ENCODE measurements at regions not wholly inside any gene's neighbourhood (a gene's known extent, or its start where the extent isn't known, plus 50 kb on each side); places are given as distances from the start of the nearest gene placed in this dataset.

DNA sequence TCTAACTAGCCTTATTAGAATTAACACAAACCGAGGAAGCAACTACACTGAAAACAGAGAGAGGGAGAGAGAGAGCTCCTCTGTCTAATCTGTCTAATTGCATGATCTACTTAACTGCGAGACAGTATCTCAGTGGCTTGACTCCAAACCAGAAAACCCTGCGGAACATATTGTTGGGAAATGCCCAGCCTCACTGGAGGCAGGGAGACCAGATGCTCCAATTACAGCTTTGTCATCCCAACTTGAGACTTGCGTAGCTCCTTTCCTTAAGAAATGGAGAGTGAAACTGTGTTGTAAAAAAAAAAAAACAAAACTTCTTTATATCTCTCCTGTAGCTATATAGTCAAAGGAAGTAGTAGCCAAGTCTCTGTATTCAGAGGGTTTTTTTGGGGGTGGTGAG lies 52.0 kb upstream of the ZNRF2 start:
- no peaks in the 10 kb centered on the region; the same call in 1 of the 2 replicates for H3K9me1 ChIP-seq (ENCODE audit: insufficient read depth, low read length)
- no TSS peak for BruUV-seq (replicated peaks)
- no peak overlapping the region for H4K5ac ChIP-seq (ENCODE audit: low read depth, low read length)
- no peak overlapping the region for H2BK15ac ChIP-seq (ENCODE audit: low read depth, low read length)
- no peak overlapping the region for H3K14ac ChIP-seq (replicated peaks; ENCODE audit: low read depth, low read length)
- H2AK5ac ChIP-seq (ENCODE audit: low read depth, low read length), result no peak overlapping the region
- CTCF ChIA-PET, result interaction anchor here (0.6 kb wide), 1 partner anchor 84 kb away, joined by 3 read pairs; no protein-coding TSS in a partner anchor
- H3K36me3 ChIP-seq (ENCODE audit: control insufficient read depth, insufficient read depth, low read length), result no peaks in the 10 kb centered on the region
- POLR2A ChIA-PET (ENCODE audit: unreplicated experiment), result interaction anchor here (0.6 kb wide), 1 partner anchor 85 kb away, joined by 5 read pairs; no protein-coding TSS in a partner anchor
- H3K4me3 ChIP-seq (ENCODE audit: insufficient read depth, low read depth, low read length), result no peak overlapping the region
- no peak for DNase-seq
- H2AFZ ChIP-seq (replicated peaks; ENCODE audit: low read length, poor library complexity), result no peak overlapping the region
- no CpG with 5 or more reads among the region's 4 CpGs for WGBS, 2 experiments (ENCODE audit: extremely low coverage in 2 of 2, insufficient read length in 1 of 2)
- no peaks in the 10 kb centered on the region; the same call in none of the 2 replicates for H3K27me3 ChIP-seq (ENCODE audit: control insufficient read depth, insufficient read depth, low read length)
- in situ Hi-C loops (cut with MboI; ENCODE audit: low sequenced_read_pairs), result no loop called here
- no peak overlapping the region for H3K4ac ChIP-seq (ENCODE audit: low read depth, low read length)
- TF ChIP-seq, protein P1, sequence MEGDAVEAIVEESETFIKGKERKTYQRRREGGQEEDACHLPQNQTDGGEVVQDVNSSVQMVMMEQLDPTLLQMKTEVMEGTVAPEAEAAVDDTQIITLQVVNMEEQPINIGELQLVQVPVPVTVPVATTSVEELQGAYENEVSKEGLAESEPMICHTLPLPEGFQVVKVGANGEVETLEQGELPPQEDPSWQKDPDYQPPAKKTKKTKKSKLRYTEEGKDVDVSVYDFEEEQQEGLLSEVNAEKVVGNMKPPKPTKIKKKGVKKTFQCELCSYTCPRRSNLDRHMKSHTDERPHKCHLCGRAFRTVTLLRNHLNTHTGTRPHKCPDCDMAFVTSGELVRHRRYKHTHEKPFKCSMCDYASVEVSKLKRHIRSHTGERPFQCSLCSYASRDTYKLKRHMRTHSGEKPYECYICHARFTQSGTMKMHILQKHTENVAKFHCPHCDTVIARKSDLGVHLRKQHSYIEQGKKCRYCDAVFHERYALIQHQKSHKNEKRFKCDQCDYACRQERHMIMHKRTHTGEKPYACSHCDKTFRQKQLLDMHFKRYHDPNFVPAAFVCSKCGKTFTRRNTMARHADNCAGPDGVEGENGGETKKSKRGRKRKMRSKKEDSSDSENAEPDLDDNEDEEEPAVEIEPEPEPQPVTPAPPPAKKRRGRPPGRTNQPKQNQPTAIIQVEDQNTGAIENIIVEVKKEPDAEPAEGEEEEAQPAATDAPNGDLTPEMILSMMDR (conservative IDR thresholded peaks at IDR 0.05; ENCODE audit: low read depth, low read length), result no peak
- no peak for TF ChIP-seq RAD21 (IDR thresholded peaks at IDR 0.05; ENCODE audit: low read length)
- TF ChIP-seq CEBPB (IDR thresholded peaks at IDR 0.05; ENCODE audit: low read depth, low read length), result no peak
- TF ChIP-seq POLR2A (IDR thresholded peaks at IDR 0.05; ENCODE audit: low read depth, low read length), result no peak
- TF ChIP-seq, protein P2, sequence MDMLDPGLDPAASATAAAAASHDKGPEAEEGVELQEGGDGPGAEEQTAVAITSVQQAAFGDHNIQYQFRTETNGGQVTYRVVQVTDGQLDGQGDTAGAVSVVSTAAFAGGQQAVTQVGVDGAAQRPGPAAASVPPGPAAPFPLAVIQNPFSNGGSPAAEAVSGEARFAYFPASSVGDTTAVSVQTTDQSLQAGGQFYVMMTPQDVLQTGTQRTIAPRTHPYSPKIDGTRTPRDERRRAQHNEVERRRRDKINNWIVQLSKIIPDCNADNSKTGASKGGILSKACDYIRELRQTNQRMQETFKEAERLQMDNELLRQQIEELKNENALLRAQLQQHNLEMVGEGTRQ (IDR thresholded peaks at IDR 0.05; ENCODE audit: low read depth, low read length), result no peak
- TF ChIP-seq NFE2L2 (IDR thresholded peaks at IDR 0.05; ENCODE audit: low read depth, low read length), result no peak
- TF ChIP-seq MXI1 (IDR thresholded peaks at IDR 0.05; ENCODE audit: borderline replicate concordance, low read depth, low read length), result no peak
- TF ChIP-seq MAFK (IDR thresholded peaks at IDR 0.05; ENCODE audit: low read depth, low read length), result no peak
- no peak for TF ChIP-seq SMC3 (IDR thresholded peaks at IDR 0.05; ENCODE audit: low read depth, low read length)
- no peak for TF ChIP-seq FOS (IDR thresholded peaks at IDR 0.05; ENCODE audit: low read depth, low read length)
- TF ChIP-seq, protein P3, sequence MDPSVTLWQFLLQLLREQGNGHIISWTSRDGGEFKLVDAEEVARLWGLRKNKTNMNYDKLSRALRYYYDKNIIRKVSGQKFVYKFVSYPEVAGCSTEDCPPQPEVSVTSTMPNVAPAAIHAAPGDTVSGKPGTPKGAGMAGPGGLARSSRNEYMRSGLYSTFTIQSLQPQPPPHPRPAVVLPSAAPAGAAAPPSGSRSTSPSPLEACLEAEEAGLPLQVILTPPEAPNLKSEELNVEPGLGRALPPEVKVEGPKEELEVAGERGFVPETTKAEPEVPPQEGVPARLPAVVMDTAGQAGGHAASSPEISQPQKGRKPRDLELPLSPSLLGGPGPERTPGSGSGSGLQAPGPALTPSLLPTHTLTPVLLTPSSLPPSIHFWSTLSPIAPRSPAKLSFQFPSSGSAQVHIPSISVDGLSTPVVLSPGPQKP (IDR thresholded peaks at IDR 0.05; ENCODE audit: borderline replicate concordance, low read depth, low read length), result no peak
- no peak for TF ChIP-seq CHD1 (IDR thresholded peaks at IDR 0.05; ENCODE audit: low read depth, low read length)
- no peak for TF ChIP-seq RFX5 (IDR thresholded peaks at IDR 0.05; ENCODE audit: low read depth, low read length)
- TF ChIP-seq RCOR1 (IDR thresholded peaks at IDR 0.05; ENCODE audit: insufficient replicate concordance, low read length), result no peak
- no peak overlapping the region for H4K8ac ChIP-seq (ENCODE audit: low read depth in 2 of 2, low read length in 2 of 2)
- H2BK5ac ChIP-seq (ENCODE audit: low read depth, low read length, poor library complexity, severe bottlenecking), result no peak overlapping the region
- no peak overlapping the region for H3K27ac ChIP-seq (ENCODE audit: insufficient read depth, low read length)
- H2AK9ac ChIP-seq (replicated peaks; ENCODE audit: low read depth, low read length, poor library complexity), result no peak overlapping the region
- no peak overlapping the region for H3K18ac ChIP-seq (ENCODE audit: low read depth, low read length)
- no peak overlapping the region for H4K91ac ChIP-seq (ENCODE audit: insufficient read depth, low read depth, low read length)
- no peaks in the 10 kb centered on the region for H4K20me1 ChIP-seq (ENCODE audit: insufficient read depth, low read length)
- dilution Hi-C loops (cut with HindIII; ENCODE audit: low sequenced_read_pairs, unreplicated experiment), result no loop called here
- H3K4me2 ChIP-seq (ENCODE audit: low read depth, low read length), result no peak overlapping the region
- intact Hi-C loops (cut with micrococcal nuclease), result no loop called here
- no peaks in the 10 kb centered on the region for H3K4me1 ChIP-seq (ENCODE audit: control insufficient read depth, insufficient read depth, low read length)
- no peak overlapping the region for H3K56ac ChIP-seq (ENCODE audit: extremely low read depth, insufficient read depth, low read length)
- H2BK20ac ChIP-seq (ENCODE audit: low read depth, low read length), result no peak overlapping the region
- H2BK120ac ChIP-seq (ENCODE audit: low read depth, low read length), result no peak overlapping the region
- no peak overlapping the region for H3K9ac ChIP-seq (ENCODE audit: low read depth, low read length)
- ATAC-seq (ENCODE audit: low read depth), result no peak
- no peaks in the 10 kb centered on the region for H3K9me3 ChIP-seq (ENCODE audit: control insufficient read depth, insufficient read depth, low read length)
- no peaks in the 10 kb centered on the region for H3K79me1 ChIP-seq (ENCODE audit: low read depth in 1 of 2, low read length in 2 of 2)
- no peak overlapping the region for H3K23ac ChIP-seq (ENCODE audit: low read depth, low read length)

All from IMR-90 (cell line).